ENCODE measurements at regions not wholly inside any gene's neighbourhood (a gene's known extent, or its start where the extent isn't known, plus 50 kb on each side); places are given as distances from the start of the nearest gene placed in this dataset.
"Not testable (repeated sequence)": the region's sequence is repeated elsewhere in the genome, so short reads cannot be mapped to it uniquely, and the experiment has no call there.

- DNase-seq, result no peak
These were observed 111.3 kb upstream of the MRI1 start for GRCh38 chr19:13652810-13653590.

GRCh38 chr19:13646758-13647157 is 117.6 kb upstream of the MRI1 start:
- DNase-seq, result no peak

DNA sequence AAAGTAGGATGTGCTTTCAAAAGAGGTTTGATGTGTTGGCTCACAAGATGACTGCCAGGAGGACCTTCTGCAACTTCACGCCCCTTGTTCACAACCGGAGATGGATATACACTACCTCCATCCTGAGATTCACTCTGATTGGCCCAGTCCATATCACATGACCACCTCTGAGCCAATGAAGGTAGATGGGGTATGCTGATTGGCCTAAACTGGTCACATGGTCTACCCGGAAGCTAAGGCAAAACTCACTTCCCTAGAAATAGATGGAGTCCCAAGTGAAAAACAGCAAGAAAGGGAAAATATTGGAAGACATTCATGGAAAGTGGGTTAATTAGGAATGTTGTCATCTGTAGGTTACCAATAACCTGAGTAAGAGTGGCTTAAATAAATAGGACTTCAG is 119.7 kb upstream of the MRI1 start:
- no peak for DNase-seq

DNA sequence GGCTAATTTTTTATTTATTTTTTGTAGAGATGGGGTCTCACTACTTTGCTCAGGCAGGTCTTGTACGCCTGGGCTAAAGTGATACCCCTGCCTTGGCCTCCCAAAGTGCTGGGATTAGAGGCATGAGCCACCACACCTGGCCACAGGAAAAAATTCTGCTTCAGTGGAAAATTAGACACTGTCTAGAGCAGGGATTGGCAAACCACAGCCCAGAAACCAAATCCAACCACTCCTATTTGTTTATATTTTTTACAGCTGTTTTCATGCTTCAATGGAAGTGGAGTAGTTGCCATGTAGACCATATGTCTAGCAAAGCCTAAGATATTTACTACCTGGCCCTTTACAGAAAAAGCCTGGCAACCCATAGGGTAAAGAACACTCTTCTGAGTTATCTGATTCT is 123.7 kb upstream of the MRI1 start:
- no peak for DNase-seq

GRCh38 chr19:13639342-13639929 is 124.9 kb upstream of the MRI1 start:
- DNase-seq, result no peak

DNA sequence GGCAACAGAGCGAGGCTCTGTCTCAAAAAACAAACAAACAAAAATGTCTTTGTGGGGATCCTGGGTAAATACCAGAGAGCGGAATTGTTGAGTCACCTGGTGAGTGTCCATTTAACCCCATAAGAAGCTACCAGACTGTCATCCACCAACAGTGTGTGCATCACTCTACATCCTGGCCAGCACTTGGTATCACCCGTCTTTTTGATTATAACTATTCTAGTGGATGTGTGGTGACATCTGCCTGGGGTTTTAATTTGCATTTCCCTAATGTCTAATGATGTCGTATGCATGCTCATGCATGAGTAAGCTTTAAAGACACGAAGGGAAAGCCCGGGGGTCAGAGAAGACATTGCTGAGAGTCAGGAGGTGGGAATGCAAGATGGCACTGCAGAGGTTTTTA is 126.7 kb upstream of the MRI1 start:
- DNase-seq, result no peak

- DNase-seq, result no peak
These were observed 128.4 kb upstream of the CACNA1A start for GRCh38 chr19:13634658-13635057.

DNA sequence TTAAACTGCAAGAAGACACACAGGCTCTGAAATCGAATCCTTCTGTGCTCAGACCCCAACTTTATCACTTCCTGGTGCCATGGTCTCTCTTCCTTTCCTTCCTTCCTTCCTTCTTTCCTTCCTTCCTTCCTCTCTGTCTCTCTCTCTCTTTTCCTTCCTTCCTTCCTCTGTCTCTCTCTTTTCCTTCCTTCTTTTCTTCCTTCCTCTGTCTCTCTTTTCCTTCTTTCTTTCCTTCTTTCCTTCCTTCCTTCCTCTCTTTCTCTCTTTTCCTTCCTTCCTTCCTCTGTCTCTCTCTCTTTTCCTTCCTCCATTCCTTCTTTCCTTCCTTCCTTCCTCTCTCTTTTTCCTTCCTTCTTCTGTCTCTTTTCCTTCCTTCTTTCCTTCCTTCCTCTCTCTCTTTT is 127.2 kb upstream of the CACNA1A start:
- DNase-seq, result no peak

- peak; percentile 89 for DNase-seq
These were observed 126.8 kb upstream of the CACNA1A start for GRCh38 chr19:13633109-13633508.

- DNase-seq, result not testable (repeated sequence)
These were observed 125.9 kb upstream of the CACNA1A start for GRCh38 chr19:13632164-13632563.

GRCh38 chr19:13629687-13630357 is 123.5 kb upstream of the CACNA1A start:
- DNase-seq, result no peak

GRCh38 chr19:13627531-13627930 is 121.3 kb upstream of the CACNA1A start:
- DNase-seq, result no peak

DNA sequence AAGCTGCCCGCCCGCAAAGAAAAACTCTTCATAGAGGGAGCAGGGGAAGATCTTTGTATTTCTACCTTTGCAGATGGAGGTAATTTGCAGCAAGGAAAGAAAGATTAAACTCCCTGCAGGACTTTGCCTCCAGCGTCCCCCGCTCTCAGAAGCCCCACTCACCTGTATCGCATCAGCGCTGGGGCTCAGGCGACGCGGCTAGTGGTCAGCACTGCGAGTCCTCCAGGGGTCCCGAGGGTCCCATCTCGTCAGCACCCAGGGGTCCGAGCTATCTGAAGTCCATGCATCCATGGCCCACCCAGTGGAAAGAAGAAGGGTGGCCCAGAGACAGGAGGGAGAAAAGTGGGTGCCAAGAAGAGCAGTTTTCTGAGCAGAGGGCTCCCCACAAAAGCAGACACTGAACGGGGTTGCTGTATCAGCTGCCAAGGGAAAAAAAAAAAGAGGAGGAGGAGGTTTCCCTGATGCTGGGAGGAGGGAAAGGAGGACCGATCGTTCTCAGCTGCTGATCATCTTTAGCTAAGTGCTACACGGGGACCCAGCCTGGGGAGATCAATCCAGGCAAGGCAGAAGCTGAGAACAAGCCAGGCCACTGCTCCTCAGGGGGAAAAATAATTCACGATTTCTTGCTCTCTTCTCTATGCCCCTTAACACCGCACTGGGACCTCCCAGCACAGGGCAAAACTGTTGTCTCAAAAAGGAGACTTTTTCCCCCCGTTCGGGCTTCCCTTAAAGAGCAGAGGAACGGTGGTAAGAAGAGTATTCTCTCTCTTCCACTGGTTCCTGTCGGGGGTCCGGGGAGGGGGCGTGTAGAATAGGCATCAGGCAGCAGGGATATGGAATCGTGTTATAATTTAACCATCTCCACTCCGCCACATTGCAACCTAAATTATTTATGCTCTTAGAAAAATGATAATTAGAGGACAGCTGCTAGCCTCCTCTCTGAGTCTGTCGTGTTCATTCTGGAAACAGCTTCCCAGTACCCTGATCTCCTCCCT is 117.7 kb upstream of the CACNA1A start:
- no peak for DNase-seq

DNA sequence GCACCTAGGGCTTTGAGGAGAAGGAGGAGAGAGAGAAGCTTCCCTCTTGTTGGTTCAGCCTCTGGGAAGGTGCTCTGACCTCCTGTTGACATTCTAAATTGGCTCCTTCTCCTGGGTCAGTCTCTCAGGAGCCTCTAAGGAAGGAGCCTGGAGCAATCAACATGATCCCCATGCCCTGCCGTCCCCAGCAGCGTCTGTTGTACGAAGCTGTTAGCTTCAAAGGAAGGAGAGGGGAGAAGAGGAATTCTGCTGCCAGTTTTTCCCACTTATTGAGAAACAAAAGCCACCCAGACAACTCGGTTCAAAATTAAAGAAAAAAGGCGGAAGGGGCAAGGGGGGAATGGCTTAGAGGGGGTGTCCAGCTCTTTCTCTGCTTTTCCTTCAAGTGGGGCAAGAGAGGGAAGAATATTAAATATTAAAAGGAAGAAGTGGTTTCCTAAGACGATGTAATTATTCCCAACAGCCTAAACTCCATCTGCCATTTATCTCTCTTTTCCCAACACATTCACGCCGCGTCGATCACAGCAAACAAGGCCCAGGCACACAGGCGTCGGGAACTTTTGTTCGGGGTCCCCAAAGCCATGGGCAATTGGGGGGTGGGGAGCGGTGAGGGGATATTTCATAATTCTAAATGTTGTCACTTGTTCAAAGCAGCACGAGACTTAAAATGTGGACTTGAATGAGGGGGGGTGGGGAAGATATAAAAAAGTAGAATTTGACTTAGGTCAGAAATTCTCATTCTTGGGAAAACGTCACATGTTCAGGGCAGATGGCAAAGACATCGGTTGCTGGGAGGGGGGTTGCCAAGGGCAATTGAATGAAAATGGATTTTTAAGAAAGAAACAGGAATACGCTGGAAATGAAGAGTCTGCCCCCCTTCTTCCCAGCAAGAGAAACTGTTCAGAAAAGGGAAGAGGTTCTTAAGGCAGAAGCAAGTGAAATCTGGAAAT is 116.8 kb upstream of the CACNA1A start:
- no peak for DNase-seq

- no peak for DNase-seq
These were observed 115.1 kb upstream of the CACNA1A start for GRCh38 chr19:13621413-13621812.

DNA sequence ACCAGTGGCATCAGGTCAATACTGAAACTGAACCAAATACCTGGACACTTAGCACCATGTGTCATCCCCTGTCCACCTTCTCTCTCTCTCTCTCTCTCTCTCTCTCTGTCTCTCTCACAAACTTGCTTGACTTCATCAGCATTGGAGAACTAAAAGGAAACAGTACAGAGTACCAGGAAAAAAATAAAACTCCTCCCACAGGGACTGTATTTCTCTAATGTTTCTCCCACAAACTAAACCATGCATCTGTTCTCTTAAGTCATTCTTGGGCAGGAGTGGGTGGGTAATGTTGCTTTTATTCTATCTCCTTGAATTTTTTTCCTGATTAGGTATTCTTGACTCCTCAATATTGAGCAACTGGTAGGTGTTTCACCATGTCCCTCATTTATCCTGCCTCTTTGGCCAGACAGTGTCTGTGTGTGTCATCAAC is 112.9 kb upstream of the CACNA1A start:
- no peak for DNase-seq

- DNase-seq, result no peak
These were observed 109.6 kb upstream of the CACNA1A start for GRCh38 chr19:13615890-13616289.

GRCh38 chr19:13613447-13613846 is 107.2 kb upstream of the CACNA1A start:
- DNase-seq, result no peak

GRCh38 chr19:13611596-13611995 is 105.3 kb upstream of the CACNA1A start:
- no peak for DNase-seq

GRCh38 chr19:13610039-13610691 is 103.9 kb upstream of the CACNA1A start:
- no peak for DNase-seq

- no peak for DNase-seq
These were observed 99.9 kb upstream of the CACNA1A start for GRCh38 chr19:13606156-13606555.

Measured in right hindlimb (tissue), 1 donor.